PC-3 (cell line): ENCODE measurements at regions not wholly inside any gene's neighbourhood (a gene's known extent, or its start where the extent isn't known, plus 50 kb on each side); places are given as distances from the start of the nearest gene placed in this dataset.

Experiments
- EZH2 ChIP-seq: fragments of 300-600 bp; sonication (generic); IDR thresholded peaks from one replicate; pipeline ENCODE4 v1.6.1; 2017; ENCODE audit warnings: antibody characterized with exemption, mild to moderate bottlenecking, low read length; ENCODE audit not compliant: unreplicated experiment
- EZH2phosphoT487 ChIP-seq: fragments of 300-600 bp; sonication (generic); IDR thresholded peaks from 2 replicates; pipeline ENCODE4 v1.6.1; 2018; ENCODE audit warnings: mild to moderate bottlenecking, antibody characterized with exemption, low read length, borderline replicate concordance
- TF ChIP-seq, protein P1 (sequence below): fragments of 300-600 bp; sonication (generic); conservative IDR thresholded peaks from 2 replicates; pipeline ENCODE4 v1.5.1; 2017; ENCODE audit warnings: antibody characterized with exemption, low read depth, mild to moderate bottlenecking, low read length

GRCh38 chr6:170132011-170132521, 158.8 kb downstream of the DLL1 start:
- TF ChIP-seq, protein P1, sequence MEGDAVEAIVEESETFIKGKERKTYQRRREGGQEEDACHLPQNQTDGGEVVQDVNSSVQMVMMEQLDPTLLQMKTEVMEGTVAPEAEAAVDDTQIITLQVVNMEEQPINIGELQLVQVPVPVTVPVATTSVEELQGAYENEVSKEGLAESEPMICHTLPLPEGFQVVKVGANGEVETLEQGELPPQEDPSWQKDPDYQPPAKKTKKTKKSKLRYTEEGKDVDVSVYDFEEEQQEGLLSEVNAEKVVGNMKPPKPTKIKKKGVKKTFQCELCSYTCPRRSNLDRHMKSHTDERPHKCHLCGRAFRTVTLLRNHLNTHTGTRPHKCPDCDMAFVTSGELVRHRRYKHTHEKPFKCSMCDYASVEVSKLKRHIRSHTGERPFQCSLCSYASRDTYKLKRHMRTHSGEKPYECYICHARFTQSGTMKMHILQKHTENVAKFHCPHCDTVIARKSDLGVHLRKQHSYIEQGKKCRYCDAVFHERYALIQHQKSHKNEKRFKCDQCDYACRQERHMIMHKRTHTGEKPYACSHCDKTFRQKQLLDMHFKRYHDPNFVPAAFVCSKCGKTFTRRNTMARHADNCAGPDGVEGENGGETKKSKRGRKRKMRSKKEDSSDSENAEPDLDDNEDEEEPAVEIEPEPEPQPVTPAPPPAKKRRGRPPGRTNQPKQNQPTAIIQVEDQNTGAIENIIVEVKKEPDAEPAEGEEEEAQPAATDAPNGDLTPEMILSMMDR = no peak
- TF ChIP-seq EZH2phosphoT487 (no peak), EZH2 (no peak)
